Heart left ventricle (tissue), 13 donors: ENCODE measurements at regions not wholly inside any gene's neighbourhood (a gene's known extent, or its start where the extent isn't known, plus 50 kb on each side); places are given as distances from the start of the nearest gene placed in this dataset.

Experiments used
- POLR2A ChIP-seq, 2 donors: fragments of 450-650 bp; IDR thresholded peaks; one replicate each; pipeline ENCODE4 v1.6.1; 2017; ENCODE audit warnings: antibody characterized with exemption in 2 of 2, mild to moderate bottlenecking in 2 of 2, moderate library complexity in 2 of 2
- TF ChIP-seq, protein P1 (sequence below), 12 donors: fragments of 200-600 bp; sonication (generic) in 4 of 12; IDR thresholded peaks; one replicate each; pipeline versions ENCODE4 v1.5.0 to v1.8.0; 2018 to 2022; ENCODE audit warnings: antibody characterized with exemption in 12 of 12, mild to moderate bottlenecking in 5 of 12
- donor health status: ischemic (EF 13 %, LVEDD 7.1; RV severe dilation, severe dysfunction).
- donor health status: DM: no; HTN: yes; CAD: no.
- donor health status: DM: no; HTN: no; CAD: no.
- donor health status: ischemic (EF 25% LVEDD 6.9; RV normal size, moderate dysfunction).
- donor health status: ischemic (EF 25% LVEDD 5.7; RV mildly dilated, moderate dysfunction).
- donor health status: ischemic (EF 35%, LVEDD 5.7; RV mildly dilated, moderate dysfunction).
- donor health status: nonischemic (EF 11% LVEDD 7.7; RV severe dilation, severe dysfunction).
- donor health status: DM: yes; HTN: yes; CAD: no.
- donor health status: PGD.
- donor health status: ischemic (EF 29% LVEDD 5.4; RV normal size, mild dysfunction).
- donor health status: nonischemic (EF 23%, LVEDD 6.1; RV moderate dilation, normal function).

DNA sequence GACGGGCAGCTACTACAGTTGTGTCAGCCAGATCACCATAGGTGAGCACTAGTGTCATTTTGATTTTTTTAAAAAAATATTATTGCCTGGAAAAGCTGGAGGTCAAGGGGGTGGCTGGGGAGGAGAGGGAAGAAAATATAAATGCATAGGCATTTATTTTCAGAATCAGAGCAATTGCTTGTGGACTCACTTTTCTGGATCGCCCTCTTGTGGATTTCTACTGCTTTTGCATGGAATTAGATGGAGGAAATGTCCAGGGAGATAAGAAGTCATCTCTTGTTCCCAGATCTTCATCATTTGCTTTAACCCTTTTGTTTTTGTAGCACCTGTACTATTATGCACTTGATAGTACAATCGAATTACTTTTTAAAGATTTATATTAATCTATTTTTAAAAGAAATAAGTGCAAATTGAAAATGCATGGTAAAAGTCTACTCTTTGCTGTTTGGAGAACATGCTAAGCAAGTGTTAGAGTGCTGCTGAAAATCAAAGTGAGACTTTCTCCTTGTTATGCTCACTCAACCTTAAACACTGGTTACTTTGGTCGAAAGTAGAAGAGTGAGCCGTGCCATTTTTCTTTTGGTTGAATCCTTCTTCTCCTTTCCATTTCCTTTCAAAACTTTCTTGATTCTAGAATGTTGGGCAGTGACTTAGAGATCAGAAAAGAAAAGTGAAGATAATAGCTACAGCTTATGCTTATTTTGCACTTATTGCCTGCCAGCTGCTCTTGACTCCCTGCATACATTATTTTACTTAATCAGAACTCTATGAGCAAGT is 60.6 kb upstream of the ANO4 start:
- TF ChIP-seq, protein P1, sequence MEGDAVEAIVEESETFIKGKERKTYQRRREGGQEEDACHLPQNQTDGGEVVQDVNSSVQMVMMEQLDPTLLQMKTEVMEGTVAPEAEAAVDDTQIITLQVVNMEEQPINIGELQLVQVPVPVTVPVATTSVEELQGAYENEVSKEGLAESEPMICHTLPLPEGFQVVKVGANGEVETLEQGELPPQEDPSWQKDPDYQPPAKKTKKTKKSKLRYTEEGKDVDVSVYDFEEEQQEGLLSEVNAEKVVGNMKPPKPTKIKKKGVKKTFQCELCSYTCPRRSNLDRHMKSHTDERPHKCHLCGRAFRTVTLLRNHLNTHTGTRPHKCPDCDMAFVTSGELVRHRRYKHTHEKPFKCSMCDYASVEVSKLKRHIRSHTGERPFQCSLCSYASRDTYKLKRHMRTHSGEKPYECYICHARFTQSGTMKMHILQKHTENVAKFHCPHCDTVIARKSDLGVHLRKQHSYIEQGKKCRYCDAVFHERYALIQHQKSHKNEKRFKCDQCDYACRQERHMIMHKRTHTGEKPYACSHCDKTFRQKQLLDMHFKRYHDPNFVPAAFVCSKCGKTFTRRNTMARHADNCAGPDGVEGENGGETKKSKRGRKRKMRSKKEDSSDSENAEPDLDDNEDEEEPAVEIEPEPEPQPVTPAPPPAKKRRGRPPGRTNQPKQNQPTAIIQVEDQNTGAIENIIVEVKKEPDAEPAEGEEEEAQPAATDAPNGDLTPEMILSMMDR (IDR thresholded peaks at IDR 0.05), result peak in 10 of 12 donors; percentile 21 to 65 (median 48)
- no peak for TF ChIP-seq POLR2A (IDR thresholded peaks at IDR 0.05)
